ENCODE measurements at regions not wholly inside any gene's neighbourhood (a gene's known extent, or its start where the extent isn't known, plus 50 kb on each side); places are given as distances from the start of the nearest gene placed in this dataset.

DNA sequence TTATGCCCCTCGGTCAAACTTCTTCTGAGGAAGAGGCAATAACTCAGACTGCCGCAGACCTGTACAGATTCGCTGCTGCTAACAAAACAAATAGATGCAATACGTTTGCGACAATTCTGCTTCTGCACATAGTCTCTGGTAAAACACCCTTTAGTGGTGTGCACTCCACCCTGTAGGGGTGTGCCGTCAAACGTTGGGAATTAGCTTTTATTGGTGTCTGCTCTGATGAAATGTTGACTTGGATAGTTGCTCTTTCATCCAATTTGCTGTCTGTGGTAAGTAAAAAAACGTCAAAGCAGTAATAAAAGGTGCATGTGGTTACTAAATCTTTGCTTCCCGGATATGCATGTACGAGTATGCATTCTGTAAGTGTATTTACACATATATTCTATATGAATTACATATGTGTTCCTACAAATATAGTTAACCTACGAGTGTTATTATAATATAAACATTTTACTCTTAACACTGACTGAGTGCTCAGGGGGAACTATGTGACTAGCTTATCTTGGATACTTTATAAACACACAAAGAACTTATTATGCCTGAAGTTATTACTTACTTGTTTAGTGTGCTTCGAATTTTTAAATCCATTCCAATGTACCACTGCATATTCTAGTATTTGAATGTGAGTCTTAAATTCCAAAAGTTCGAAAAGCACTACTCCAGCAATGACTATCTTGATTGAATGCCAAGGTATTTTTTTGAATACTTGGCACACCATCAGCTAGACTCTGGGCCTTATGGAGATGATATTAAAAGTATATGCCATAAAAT is 610.2 kb downstream of the ZEB2 start:
- H3K36me3 Mint-ChIP-seq = peaks cover 2% of the 10 kb centered on the region
- Histone ChIP-seq H3K4me1 (peaks cover 23% of the 10 kb centered on the region), H3K9me3 (ENCODE audit: low read depth) (no peaks in the 10 kb centered on the region), H3K4me3 (no peak overlapping the region), H3K27ac (no peak overlapping the region), H3K4me2 (no peak overlapping the region), H2AFZ (replicated peaks) (peak overlapping the region; percentile 52), H3K79me2 (ENCODE audit: low read depth) (no peaks in the 10 kb centered on the region), H3F3A (ENCODE audit: low read depth) (peaks cover 18% of the 10 kb centered on the region), H3K36me3 (no peaks in the 10 kb centered on the region), H4K20me1 (ENCODE audit: low read depth) (no peaks in the 10 kb centered on the region), H3K27me3 (no peaks in the 10 kb centered on the region), H3K9ac (no peak overlapping the region)
- H3K4me3 Mint-ChIP-seq = no peak overlapping the region
- H3K9me3 Mint-ChIP-seq = no peaks in the 10 kb centered on the region
- H3K27me3 Mint-ChIP-seq (ENCODE audit: insufficient read depth, low read depth) = no peaks in the 10 kb centered on the region
- H3K27ac Mint-ChIP-seq = no peak overlapping the region
- no peak for TF ChIP-seq EZH2phosphoT487 (IDR thresholded peaks at IDR 0.05)
- TF ChIP-seq, protein P1, sequence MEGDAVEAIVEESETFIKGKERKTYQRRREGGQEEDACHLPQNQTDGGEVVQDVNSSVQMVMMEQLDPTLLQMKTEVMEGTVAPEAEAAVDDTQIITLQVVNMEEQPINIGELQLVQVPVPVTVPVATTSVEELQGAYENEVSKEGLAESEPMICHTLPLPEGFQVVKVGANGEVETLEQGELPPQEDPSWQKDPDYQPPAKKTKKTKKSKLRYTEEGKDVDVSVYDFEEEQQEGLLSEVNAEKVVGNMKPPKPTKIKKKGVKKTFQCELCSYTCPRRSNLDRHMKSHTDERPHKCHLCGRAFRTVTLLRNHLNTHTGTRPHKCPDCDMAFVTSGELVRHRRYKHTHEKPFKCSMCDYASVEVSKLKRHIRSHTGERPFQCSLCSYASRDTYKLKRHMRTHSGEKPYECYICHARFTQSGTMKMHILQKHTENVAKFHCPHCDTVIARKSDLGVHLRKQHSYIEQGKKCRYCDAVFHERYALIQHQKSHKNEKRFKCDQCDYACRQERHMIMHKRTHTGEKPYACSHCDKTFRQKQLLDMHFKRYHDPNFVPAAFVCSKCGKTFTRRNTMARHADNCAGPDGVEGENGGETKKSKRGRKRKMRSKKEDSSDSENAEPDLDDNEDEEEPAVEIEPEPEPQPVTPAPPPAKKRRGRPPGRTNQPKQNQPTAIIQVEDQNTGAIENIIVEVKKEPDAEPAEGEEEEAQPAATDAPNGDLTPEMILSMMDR (IDR thresholded peaks at IDR 0.05) = no peak
- TF ChIP-seq EZH2 (IDR thresholded peaks at IDR 0.05) = no peak
- no peak for DNase-seq (ENCODE audit: low spot score)
- peaks cover 13% of the 10 kb centered on the region for H3K4me1 Mint-ChIP-seq

DNA sequence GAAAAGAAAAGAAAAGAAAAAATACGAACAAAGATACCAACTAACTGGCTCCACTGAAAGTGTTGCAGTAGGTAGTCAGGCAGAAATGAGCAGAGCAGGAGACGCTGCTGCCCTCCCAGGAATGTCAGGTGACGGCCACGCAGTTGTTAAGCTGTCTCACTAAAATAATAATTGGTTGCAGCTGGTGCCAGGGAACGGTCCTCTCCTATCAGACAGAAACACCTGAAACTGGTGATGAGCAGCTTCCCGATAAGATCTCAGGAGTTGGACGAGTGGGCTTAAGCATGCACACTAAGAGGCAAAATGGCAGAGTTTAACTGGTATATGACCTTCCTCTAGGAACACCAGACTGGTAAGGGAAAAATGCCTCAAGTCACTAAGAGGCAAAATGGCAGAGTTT is 611.1 kb downstream of the ZEB2 start:
- Mint-ChIP-seq H3K4me1 (peaks cover 13% of the 10 kb centered on the region), H3K27me3 (ENCODE audit: insufficient read depth, low read depth) (no peaks in the 10 kb centered on the region), H3K9me3 (no peaks in the 10 kb centered on the region), H3K4me3 (no peak overlapping the region), H3K27ac (no peak overlapping the region), H3K36me3 (peaks cover 2% of the 10 kb centered on the region)
- Histone ChIP-seq H3K4me1 (peaks cover 23% of the 10 kb centered on the region), H4K20me1 (ENCODE audit: low read depth) (no peaks in the 10 kb centered on the region), H3K79me2 (ENCODE audit: low read depth) (no peaks in the 10 kb centered on the region), H3K4me3 (no peak overlapping the region), H3K27me3 (no peaks in the 10 kb centered on the region), H2AFZ (replicated peaks) (no peak overlapping the region), H3K9me3 (ENCODE audit: low read depth) (no peaks in the 10 kb centered on the region), H3K27ac (no peak overlapping the region), H3K36me3 (no peaks in the 10 kb centered on the region), H3F3A (ENCODE audit: low read depth) (peaks cover 18% of the 10 kb centered on the region), H3K9ac (no peak overlapping the region), H3K4me2 (no peak overlapping the region)
- no peak for DNase-seq (ENCODE audit: low spot score)
- no peak for TF ChIP-seq EZH2 (IDR thresholded peaks at IDR 0.05)
- no peak for TF ChIP-seq EZH2phosphoT487 (IDR thresholded peaks at IDR 0.05)
- TF ChIP-seq, protein P1 (IDR thresholded peaks at IDR 0.05) = no peak

DNA sequence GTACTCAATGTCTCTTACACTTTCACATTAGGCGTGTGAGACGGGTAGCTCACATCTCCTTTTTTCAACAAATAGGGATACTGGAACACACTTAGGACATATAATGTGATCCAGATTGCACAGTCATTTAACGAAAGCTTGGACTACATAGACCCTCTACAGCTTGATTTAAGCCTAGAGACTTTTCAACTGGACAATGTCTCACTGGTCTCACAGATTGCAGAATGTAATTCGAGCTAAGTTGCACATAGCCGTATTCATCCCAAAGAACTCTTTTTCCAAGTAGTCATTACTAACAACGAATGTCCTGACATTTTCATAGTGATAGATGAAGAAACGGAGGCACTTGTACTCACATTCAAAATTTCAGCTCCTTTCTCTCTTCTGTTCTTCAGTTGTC is 612.1 kb downstream of the ZEB2 start:
- Mint-ChIP-seq H3K27me3 (ENCODE audit: insufficient read depth, low read depth) (no peaks in the 10 kb centered on the region), H3K36me3 (peaks cover under 1% of the 10 kb centered on the region)
- H3F3A ChIP-seq (ENCODE audit: low read depth) = peaks cover 18% of the 10 kb centered on the region

More for the DNA sequence above, 612.1 kb downstream of the ZEB2 start:
- DNase-seq (ENCODE audit: low spot score) = no peak
- no peak overlapping the region for H3K27ac Mint-ChIP-seq
- H3K4me2 ChIP-seq = no peak overlapping the region
- no peaks in the 10 kb centered on the region for H3K36me3 ChIP-seq
- no peaks in the 10 kb centered on the region for H3K79me2 ChIP-seq (ENCODE audit: low read depth)
- H3K4me1 Mint-ChIP-seq = peaks cover 13% of the 10 kb centered on the region
- no peak overlapping the region for H3K4me3 ChIP-seq
- H3K9me3 Mint-ChIP-seq = no peaks in the 10 kb centered on the region
- H4K20me1 ChIP-seq (ENCODE audit: low read depth) = no peaks in the 10 kb centered on the region
- no peak overlapping the region for H3K9ac ChIP-seq
- no peak overlapping the region for H3K4me3 Mint-ChIP-seq
- H3K27ac ChIP-seq = no peak overlapping the region
- TF ChIP-seq EZH2 (IDR thresholded peaks at IDR 0.05) (no peak), EZH2phosphoT487 (IDR thresholded peaks at IDR 0.05) (no peak)
- TF ChIP-seq, protein P1 (IDR thresholded peaks at IDR 0.05) = no peak
- H3K27me3 ChIP-seq = no peaks in the 10 kb centered on the region
- no peaks in the 10 kb centered on the region for H3K9me3 ChIP-seq (ENCODE audit: low read depth)
- H2AFZ ChIP-seq (replicated peaks) = no peak overlapping the region
- H3K4me1 ChIP-seq = peaks cover 23% of the 10 kb centered on the region

Measured in neural progenitor cell (in vitro differentiated cells).